ENCODE measurements at regions not wholly inside any gene's neighbourhood (a gene's known extent, or its start where the extent isn't known, plus 50 kb on each side); places are given as distances from the start of the nearest gene placed in this dataset.

DNA sequence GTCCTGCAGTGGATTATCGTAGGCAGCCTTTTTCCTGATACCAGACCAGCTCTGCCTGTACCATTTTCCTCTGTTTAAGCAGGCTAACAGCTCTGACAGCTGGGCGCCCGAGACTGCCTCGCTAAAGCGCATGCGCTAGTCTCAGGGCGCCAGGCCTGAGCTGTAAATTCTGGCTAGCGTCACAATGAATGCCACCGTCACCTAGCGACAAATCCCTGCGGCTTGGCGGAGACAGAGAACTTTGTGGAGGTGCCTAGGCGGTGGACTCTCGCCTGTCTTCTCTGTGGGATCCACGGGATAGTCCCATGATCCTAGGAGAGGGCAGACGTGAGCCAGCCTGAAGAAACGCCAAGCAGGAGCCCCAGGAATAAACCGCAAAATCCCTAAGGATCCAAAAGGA, 573.9 kb downstream of the KCNJ18 start:
- TF ChIP-seq, protein P1, sequence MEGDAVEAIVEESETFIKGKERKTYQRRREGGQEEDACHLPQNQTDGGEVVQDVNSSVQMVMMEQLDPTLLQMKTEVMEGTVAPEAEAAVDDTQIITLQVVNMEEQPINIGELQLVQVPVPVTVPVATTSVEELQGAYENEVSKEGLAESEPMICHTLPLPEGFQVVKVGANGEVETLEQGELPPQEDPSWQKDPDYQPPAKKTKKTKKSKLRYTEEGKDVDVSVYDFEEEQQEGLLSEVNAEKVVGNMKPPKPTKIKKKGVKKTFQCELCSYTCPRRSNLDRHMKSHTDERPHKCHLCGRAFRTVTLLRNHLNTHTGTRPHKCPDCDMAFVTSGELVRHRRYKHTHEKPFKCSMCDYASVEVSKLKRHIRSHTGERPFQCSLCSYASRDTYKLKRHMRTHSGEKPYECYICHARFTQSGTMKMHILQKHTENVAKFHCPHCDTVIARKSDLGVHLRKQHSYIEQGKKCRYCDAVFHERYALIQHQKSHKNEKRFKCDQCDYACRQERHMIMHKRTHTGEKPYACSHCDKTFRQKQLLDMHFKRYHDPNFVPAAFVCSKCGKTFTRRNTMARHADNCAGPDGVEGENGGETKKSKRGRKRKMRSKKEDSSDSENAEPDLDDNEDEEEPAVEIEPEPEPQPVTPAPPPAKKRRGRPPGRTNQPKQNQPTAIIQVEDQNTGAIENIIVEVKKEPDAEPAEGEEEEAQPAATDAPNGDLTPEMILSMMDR (IDR thresholded peaks at IDR 0.05; ENCODE audit: low read length): no peak
- no peak for TF ChIP-seq EZH2 (optimal IDR thresholded peaks at IDR 0.05; ENCODE audit: low read depth, low read length)
